AG10803 (cell line): ENCODE measurements at regions not wholly inside any gene's neighbourhood (a gene's known extent, or its start where the extent isn't known, plus 50 kb on each side); places are given as distances from the start of the nearest gene placed in this dataset.

Experiments used
- DNase-seq: peaks from one replicate; pipeline ENCODE4 v3.0.0; 2010; ENCODE audit warnings: low read depth
- H3K4me3 ChIP-seq: 2 replicates; pipeline ENCODE4 v1.5.1; 2011; ENCODE audit warnings: mild to moderate bottlenecking, low read length, control low read depth
- CTCF ChIP-seq: conservative IDR thresholded peaks from 2 replicates; pipeline ENCODE4 v1.5.1; 2011; ENCODE audit warnings: mild to moderate bottlenecking, low read length, control low read depth, inconsistent platforms

GRCh38 chrX:35115205-35115604 lies 172.6 kb downstream of the FAM47B start:
- no peak overlapping the region for H3K4me3 ChIP-seq
- no peak for TF ChIP-seq CTCF
- DNase-seq: peak; percentile 45

GRCh38 chrX:35122756-35123155 lies 180.2 kb downstream of the FAM47B start:
- no peak for DNase-seq
- no peak for TF ChIP-seq CTCF
- no peak overlapping the region for H3K4me3 ChIP-seq

GRCh38 chrX:35149517-35149916 lies 206.9 kb downstream of the FAM47B start:
- no peak for TF ChIP-seq CTCF
- no peak for DNase-seq
- no peak overlapping the region for H3K4me3 ChIP-seq

- H3K4me3 ChIP-seq: no peak overlapping the region
- no peak for DNase-seq
- no peak for TF ChIP-seq CTCF
Measured at GRCh38 chrX:35150052-35150451, 207.5 kb downstream of the FAM47B start.

- no peak for DNase-seq
- no peak for TF ChIP-seq CTCF
- H3K4me3 ChIP-seq: no peak overlapping the region
Measured at GRCh38 chrX:35150642-35151239, 208.1 kb downstream of the FAM47B start.

GRCh38 chrX:35166023-35166422 lies 223.4 kb downstream of the FAM47B start:
- DNase-seq: no peak
- no peak overlapping the region for H3K4me3 ChIP-seq
- TF ChIP-seq CTCF: no peak
